HG02885 (cell line): ENCODE measurements at regions not wholly inside any gene's neighbourhood (a gene's known extent, or its start where the extent isn't known, plus 50 kb on each side); places are given as distances from the start of the nearest gene placed in this dataset.

ENCODE experiments used
- ATAC-seq: cut with Tn5 transposase; IDR thresholded peaks from one replicate; pipeline ENCODE4 v1.9.1; 2021; ENCODE audit warnings: mild to moderate bottlenecking; ENCODE audit not compliant: unreplicated experiment, poor library complexity

DNA sequence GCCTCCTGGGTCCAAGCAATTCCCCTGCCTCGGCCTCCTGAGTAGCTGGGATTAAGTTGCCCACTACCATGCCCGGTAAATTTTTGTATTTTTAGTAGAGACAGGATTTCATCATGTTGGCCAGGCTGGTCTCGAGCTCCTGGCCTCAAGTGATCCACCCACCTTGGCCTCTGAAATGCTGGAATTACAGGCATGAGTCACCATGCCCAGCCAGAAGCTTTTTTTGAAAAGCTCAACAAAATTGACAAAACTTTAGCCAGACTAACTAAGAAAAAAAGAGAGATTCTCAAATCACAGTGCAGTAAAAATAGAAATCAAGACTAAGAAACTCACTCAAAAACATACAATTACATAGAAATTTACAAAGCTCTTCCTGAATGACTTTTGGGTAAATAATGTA lies 420.6 kb downstream of the COL12A1 start:
- no peak for ATAC-seq

DNA sequence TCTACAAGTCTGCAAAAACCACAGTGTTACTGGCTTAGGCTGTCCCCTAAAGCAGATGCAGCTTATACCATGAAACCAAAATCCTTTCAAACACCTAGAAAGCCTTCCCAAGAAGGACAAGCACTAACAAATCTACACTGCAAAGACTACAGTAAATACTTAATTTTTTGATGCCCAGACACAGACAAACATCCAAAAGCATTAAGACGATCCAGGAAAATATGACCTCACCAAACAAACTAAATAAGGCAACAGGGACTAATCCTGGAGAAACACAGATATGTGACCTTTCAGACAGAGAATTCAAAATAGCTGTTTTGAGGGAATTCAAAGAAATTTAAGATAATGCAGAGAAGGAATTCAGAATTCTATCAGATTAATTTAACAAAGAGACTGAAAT lies 423.5 kb downstream of the COL12A1 start:
- ATAC-seq = no peak

DNA sequence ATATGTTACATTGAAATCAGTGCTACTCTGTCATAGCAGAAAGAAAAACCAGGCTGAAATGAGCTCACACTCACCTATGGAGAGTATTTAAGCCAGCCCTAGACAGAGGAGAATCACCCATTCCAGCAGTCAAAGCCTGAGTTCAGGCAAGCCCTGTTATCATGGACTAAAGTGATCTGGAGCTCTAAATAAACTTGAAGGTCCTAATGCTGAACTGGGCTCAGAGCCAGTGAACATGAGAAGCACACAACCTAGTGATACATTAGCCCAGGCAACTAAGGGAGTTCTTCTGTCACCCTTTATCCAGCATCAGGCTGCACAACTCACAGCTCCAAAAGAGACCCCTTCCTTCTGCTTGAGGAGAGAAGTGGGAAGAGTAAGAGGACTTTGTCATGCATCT lies 425.0 kb downstream of the COL12A1 start:
- no peak for ATAC-seq

DNA sequence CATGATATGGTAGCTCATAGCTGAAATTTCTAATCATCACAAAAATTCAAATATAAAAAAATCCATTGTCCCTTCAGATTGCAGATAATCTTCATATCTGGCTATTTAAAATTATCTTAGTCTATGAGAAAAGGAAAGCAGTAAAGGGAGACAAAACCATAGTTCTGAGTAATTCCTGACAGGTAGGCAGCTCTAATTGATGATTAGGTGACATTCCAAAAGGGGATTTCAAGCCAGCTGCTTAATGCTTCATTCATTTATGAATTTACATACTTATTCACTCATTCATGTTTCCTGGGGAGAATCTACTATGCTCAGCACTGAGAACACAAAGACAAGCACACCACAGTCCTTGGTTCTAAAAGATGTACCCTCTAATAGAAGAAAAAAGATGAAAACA lies 437.1 kb downstream of the COL12A1 start:
- no peak for ATAC-seq

DNA sequence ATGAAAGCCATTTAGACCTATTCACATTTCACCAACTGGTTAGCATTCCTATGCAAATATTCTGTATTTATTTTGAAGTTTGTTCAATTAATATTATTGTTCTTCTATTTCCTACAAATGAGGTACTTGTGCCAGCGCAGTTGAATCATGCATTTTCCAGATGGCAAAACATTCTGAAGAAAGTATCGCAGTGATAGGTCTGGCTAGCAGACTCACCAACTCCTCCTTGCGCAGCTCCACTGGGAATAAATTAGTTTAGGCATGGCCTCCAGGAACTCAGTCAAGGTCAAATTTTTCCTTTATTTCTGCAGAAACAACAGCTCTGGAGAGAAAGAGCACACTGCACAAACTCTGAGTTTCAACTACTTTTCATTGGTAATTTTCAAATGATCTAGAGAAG lies 437.7 kb downstream of the COL12A1 start:
- no peak for ATAC-seq

DNA sequence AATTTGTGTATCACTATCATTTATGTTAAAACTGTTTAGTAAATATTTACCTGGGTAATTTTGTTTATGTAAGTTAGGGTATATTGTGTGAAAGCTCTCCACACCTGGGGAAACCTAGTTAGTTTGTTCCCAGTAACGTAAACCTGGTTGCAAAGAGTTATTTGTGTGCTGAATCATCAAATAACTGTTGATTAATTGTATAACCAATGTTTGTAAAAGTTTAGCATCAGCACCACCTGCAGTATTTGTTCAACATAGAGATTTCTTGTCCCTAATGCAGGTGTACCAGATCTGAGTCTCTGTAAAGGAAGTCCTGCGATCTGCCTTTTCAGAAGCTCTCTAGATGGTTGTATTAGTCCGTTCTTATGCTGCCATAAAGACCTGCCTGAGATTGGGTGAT lies 440.4 kb downstream of the COL12A1 start:
- ATAC-seq = no peak

DNA sequence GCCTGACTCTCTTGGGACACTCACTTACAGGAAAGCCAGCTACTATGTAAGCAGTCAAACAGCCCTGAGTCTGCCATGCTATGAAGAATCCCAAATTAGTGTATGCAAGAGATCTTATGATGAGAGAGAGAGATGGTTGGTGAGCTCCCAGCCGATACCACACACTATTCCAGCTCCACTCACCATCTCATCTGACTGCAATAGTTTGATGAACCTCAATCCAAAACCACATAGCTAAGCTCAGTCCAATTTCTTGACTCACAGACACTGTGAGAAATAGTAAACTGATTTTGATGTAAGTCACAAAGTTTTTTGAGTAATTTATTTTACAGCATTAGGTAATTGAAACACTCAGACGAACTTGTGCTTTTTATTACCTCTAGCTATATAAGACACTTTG lies 441.4 kb downstream of the COL12A1 start:
- no peak for ATAC-seq

DNA sequence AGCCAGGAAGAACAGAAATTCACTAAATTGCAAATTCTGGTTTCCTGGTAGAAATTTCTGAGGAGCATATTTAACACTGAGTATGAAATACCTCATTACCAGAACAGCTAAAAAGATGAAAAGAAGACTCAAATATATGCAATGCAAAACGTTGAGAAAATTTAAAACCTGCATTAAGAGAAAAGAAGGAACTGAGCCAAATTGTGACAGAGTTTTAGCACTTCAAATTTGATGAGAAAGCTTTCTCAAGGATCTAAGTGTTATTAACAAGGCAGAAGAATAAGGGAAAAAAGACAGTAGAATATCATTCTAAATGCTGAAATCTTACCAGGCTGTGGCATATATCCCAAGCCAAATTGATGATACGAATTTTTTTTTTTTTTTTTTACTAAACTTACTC lies 443.0 kb downstream of the COL12A1 start:
- no peak for ATAC-seq

DNA sequence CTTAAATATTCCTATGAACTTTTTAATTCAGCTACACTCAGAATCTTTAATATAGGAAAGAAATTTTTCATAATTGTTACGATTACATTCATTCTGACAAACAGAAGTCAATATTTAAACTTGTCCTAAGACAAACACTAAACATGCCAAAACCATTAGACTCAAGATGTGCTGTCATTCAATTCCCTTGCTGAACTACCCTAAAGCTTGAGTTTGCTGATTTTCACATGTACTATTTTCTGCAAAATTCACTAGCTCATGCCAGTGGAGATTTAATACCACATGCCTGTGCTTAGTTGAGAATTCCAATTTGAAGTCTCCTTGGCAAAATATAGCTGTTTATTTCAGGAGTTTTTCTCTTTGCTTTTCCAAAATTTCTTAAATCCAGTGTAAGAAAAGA lies 448.0 kb downstream of the COL12A1 start:
- ATAC-seq = no peak

DNA sequence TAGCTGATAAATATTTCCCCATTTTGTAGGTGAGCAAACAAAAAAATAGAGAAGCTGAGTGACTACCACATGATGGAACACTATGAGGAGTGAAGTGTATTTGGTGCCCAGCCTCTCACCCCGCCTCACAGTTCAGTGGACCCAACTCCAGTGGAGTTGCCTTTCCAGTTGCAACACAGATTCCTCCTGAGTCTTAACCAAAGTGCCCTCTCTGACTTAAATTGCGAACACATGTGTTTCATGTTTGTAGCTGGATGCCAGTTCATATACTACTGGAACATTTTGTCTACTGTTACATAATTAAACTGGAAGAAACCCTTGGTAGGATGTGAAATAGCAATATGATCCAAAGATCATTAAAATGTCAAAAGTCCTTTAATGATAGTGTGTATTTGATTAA lies 448.9 kb downstream of the COL12A1 start:
- ATAC-seq = no peak

DNA sequence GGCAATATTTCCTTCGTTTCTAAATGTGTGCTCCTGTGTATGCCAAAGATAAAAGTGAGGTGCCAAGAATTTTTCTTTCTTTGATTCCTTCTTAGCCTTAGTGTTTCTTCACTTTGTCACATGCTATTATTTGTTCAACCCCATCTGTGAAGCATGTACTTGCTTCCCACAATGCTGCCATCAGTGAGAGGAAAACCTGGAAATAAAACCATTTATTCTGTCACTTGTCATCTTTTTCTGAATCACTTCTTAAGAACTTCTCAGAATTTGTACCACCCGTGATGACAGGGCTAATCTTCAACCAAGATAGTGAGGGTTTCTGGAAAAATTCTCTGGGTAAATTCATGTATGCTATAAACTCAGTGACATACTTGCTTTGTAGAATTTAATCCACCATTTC lies 450.1 kb downstream of the COL12A1 start:
- no peak for ATAC-seq

DNA sequence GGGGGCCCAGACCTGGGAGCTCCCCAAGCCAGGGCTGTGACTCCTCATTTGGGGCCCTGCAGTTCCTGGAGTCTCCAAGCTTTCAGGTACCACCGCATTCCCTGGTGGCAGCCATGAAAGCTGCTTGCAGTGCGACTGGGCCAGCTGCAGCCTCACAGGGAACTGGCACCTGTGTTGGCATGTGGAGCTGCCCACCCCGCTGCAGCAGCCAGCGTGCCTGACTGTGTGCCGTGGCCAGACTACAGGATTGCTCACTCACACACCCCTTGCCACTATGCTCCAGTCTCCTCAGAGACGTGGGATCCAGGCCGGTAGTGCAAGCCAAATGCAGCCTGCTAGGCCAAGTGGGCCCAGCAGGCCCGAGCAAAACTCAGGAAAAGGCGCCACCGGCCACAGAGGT lies 450.7 kb downstream of the COL12A1 start:
- ATAC-seq = no peak

DNA sequence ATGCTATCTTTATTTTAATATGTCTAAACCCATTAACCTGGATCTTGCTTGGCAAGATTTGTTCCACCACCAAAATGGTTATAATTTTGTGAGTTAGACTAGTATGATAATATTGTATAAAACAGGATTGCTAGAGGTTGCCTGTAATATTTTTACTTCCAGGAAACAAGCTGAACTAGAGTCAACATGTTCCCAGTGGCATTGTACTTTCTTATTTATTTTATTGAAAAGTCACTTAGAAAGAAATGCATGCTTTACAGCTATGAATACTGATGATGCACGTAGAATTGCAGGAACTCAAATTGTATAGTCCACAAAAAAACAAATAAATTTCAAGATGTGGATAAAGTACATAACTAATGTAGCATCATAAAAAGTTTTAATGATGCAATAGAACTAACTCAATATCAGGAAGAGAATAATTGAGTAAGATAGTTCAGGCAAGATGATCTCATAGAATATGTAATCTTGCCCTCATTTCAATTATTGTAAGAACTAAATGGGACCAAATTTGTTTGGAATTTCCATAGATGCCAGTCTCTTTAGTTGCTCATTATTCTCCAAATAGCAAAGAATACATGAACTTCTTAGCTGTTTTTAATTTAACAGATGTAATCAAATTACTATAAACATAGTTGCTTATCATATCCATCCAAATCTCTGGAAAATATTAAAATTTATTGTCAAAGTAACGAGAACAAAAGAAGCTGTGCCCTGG lies 451.8 kb downstream of the COL12A1 start:
- no peak for ATAC-seq

DNA sequence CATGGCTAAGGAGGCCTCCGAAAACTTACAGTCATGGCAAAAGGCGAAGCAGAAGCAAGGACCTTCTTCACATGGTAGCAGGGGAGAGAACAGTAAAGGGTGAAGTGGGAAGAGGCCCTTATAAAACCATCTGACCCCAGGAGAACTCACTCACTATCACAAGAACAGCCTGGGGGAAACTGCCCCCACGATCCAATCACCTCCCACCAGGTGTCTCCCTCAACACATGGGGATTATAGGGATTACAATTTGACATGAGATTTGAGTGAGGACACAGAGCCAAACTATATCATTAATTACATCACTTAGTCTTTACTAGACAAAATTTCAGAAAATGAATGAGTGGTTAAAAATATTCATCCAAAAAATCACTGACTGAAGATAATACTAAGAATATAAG lies 453.6 kb downstream of the COL12A1 start:
- ATAC-seq = no peak

DNA sequence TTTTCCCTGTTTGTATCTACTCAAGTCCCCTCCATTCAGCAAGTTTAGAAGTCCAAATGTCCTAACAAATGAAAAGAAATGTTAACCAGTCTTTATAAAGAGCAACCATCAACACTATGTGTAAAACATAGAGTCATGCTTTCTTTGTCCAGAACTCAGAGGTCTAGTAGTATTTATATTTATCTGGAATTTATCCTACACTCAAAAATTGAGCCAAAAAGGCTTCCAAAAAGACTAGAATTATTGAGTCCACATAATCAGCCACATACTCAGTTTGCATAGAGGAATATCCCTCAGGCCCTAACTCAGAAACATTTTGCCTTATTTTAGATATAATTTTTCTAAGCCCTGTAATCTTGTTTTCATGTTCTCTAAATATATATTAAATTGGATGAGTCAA lies 455.0 kb downstream of the COL12A1 start:
- no peak for ATAC-seq

DNA sequence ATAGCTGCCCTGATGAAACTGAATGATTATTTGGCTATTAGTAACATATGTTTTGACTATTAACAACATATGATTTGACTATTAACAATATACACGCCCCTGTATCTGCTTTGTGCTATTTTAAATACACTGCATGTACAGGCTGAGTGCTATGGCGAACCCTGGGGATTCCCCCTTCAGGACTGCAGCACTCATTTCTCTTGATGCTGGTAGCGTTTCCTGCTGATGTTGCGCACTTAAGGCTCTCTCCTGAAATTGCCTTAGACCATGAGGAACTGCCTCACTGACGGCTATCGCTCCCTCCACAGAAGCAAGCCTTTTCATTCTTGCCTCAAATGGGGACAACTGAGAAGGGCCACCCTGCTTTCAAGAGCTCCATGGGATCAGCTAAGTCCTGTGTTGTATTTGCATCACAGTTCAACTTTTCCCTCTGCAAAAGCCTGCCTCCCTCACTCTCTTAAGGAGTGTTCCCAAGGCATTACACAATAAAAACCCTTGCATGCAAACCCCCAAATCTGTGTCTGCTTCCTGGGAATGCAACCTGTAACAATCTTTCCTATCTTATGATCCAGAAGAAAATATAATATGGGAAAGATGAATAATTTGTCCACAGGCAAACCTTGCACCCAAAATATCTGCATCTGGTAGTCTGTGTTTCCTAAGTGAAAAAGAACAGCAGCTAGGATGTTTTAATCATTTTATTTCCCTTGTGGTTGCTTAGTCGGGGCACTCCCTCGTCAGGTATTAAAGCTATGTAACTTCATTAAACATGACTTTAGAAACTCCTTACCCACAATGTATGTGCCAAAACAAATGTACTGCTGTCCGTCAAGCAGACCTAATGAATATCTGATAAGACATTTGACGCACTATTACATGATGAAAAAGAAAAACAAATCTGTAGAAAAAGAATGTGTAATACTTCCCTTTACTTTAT lies 456.4 kb downstream of the COL12A1 start:
- peak; percentile 77 for ATAC-seq

DNA sequence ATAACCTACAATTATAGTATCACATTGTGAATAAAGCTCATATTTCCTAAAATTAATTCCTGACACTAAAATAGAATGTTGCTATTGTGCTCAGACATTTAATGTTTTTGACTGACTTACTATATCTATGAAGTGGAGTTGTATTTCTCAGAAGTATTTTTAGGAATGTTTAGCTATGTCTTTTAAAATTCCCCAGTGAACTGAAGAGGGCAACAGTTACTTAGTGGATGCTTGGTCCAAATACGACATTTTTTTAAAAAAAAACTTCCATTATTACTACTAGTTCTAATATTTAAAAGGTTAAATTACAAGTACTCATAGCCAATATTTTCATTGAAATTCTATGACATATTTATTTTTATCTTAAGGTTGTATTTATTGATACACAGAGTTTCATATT lies 460.2 kb downstream of the COL12A1 start:
- no peak for ATAC-seq

DNA sequence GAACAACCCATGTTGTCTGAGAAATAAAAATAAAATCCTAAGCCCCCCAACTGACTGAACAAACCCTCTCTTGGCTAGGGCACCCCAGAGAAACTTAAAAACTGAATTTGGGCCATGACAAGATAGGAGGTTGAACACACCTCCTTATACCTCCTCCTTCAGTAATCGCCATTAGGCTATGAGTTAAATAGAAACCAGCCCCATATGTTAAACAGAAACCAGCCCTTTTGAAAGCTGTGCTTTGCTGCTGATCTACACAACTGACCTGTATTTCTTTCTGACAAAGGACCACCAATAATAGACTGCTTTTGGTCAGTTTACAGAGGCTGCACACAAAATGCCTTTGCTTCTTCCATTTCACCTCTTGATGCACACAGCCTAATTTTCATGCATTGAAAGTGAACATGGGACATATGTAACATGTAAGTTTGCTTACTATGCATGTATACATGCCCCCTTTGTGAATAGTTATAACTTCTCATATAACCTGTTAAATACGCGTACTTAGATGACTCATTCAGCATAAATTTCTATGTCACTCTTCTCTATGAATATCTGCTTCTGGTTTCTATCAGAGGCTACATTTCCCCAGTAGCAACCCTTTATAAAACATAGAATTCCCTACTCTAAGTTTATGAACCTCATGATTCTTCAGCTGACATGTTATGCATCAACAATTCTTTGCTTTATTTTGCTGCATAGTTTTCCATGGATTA lies 462.9 kb downstream of the COL12A1 start:
- ATAC-seq = peak; percentile 93

DNA sequence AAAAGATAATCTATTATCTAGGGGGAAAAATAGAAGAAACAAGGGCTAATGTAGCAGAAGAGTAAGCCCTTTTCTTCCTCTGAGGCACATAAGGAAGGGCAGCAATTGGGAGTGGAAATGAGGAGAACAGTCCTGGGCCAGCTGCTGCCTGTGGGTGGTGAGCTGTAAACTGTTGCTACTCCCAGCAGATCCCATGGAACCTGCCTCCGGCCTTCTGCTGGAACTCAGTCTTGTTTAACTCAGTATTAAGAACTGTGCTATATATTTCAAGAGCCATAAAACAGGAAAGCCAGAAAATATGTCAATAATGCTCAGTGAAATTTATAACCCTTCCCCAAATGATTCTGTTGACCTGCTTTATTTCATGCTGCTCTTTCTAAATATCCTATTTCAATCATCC lies 464.2 kb downstream of the COL12A1 start:
- ATAC-seq = no peak

DNA sequence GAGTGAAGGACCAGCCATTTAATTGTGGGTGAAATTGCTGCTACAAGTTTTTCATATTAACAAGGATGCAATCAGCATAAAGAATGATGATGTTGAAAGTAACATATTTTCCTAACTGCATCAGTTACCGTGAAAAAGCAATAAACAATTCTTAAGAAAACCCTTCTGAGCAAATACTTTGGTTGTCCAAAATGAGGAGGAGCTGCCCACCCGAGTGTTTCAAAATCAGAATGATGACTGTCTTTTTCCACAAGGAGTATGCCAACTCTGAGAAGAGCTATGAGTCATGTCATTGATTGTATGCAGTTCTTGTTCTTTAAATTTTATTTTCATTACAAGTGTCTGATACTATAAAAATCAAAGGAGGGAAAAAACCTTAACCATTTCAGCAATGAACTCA lies 470.5 kb downstream of the COL12A1 start:
- no peak for ATAC-seq

DNA sequence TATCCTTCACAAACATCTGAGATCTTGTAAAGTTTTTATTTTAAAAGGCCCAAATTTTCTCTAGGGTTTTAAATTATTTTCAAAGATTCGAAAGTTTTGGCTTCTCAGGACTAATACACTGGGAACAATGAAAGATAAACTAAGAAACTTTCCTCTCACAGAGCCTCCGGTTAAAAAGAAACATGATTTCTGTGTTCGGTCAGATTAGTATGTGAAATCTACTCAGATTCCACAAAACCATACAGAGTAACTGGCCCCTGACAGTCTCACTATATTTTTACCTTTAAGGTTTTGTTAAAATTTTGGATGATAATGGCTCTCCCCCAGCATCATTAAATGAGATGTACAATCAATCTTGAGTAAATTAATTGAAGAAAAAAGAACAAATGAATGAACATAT lies 471.0 kb downstream of the COL12A1 start:
- no peak for ATAC-seq
